WTC11 (cell line): ENCODE measurements at regions not wholly inside any gene's neighbourhood (a gene's known extent, or its start where the extent isn't known, plus 50 kb on each side); places are given as distances from the start of the nearest gene placed in this dataset.

Experiments used
- ATAC-seq: fragments of 200-7000 bp; cut with Tn5 transposase; 2 replicates; pipeline ENCODE4 v1.10.0; 2021; ENCODE audit warnings: mild to moderate bottlenecking, moderate library complexity
- CTCF ChIA-PET: fragments of 300-600 bp; sonication (Branson Sonifier 250); formaldehyde crosslinking; loops from one replicate; lab custom pipeline; 2021; ENCODE audit warnings: antibody characterized with exemption; lab: Charles Lee
- POLR2A ChIA-PET: fragments of 350-600 bp; sonication (Branson Sonifier 250); formaldehyde crosslinking; loops from one replicate; lab custom pipeline; 2021; ENCODE audit warnings: antibody characterized with exemption; lab: Charles Lee
- DNase-seq: peaks from one replicate; pipeline ENCODE4 v3.0.0; 2021; ENCODE audit warnings: low spot score
- H3K27ac Mint-ChIP-seq: 2 replicates; pipeline ENCODE4 v1.8.0; 2021; ENCODE audit warnings: mixed read lengths
- H3K27me3 Mint-ChIP-seq: 2 replicates; pipeline ENCODE4 v1.8.0; 2021; ENCODE audit warnings: low read depth, mild to moderate bottlenecking, moderate library complexity, mixed read lengths
- H3K36me3 Mint-ChIP-seq: 2 replicates; pipeline ENCODE4 v1.8.0; 2021; ENCODE audit warnings: mixed read lengths
- H3K4me1 Mint-ChIP-seq: 2 replicates; pipeline ENCODE4 v1.8.0; 2022; ENCODE audit warnings: mixed read lengths
- H3K4me3 Mint-ChIP-seq: 2 replicates; pipeline ENCODE4 v1.8.0; 2021; ENCODE audit warnings: mild to moderate bottlenecking, moderate library complexity, mixed read lengths
- H3K9me3 Mint-ChIP-seq: 2 replicates; pipeline ENCODE4 v1.8.0; 2021; ENCODE audit warnings: mixed read lengths
- AFF4 ChIP-seq: sonication (generic); formaldehyde crosslinking; IDR thresholded peaks from 2 replicates; pipeline ENCODE4 v1.8.1; 2023; ENCODE audit warnings: mild to moderate bottlenecking, missing genetic modification reagents, borderline replicate concordance
- CTCF ChIP-seq: fragments of 200-600 bp; IDR thresholded peaks from 2 replicates; pipeline ENCODE4 v1.8.0; 2022; ENCODE audit warnings: antibody characterized with exemption
- ESRRA ChIP-seq: sonication (generic); formaldehyde crosslinking; IDR thresholded peaks from 2 replicates; pipeline ENCODE4 v1.8.1; 2022; ENCODE audit warnings: mild to moderate bottlenecking, missing genetic modification reagents, borderline replicate concordance
- FOXJ3 ChIP-seq: sonication (generic); formaldehyde crosslinking; IDR thresholded peaks from 2 replicates; pipeline ENCODE4 v1.9.0; 2021; ENCODE audit warnings: missing genetic modification reagents, mild to moderate bottlenecking, borderline replicate concordance
- FOXP1 ChIP-seq: sonication (generic); formaldehyde crosslinking; IDR thresholded peaks from 2 replicates; pipeline ENCODE4 v1.8.0; 2022; ENCODE audit warnings: missing genetic modification reagents, mild to moderate bottlenecking, moderate library complexity, borderline replicate concordance
- FOXP4 ChIP-seq: sonication (generic); formaldehyde crosslinking; IDR thresholded peaks from 2 replicates; pipeline ENCODE4 v1.8.0; 2022; ENCODE audit warnings: mild to moderate bottlenecking, missing genetic modification reagents
- HMGXB4 ChIP-seq: sonication (generic); formaldehyde crosslinking; IDR thresholded peaks from 2 replicates; pipeline ENCODE4 v1.8.1; 2023; ENCODE audit warnings: mild to moderate bottlenecking, moderate library complexity, missing genetic modification reagents
- JUN ChIP-seq: sonication (generic); formaldehyde crosslinking; IDR thresholded peaks from 2 replicates; pipeline ENCODE4 v1.8.0; 2023; ENCODE audit warnings: mild to moderate bottlenecking, missing genetic modification reagents
- NFATC4 ChIP-seq: fragments of 250-450 bp; sonication (Bioruptor Pico); IDR thresholded peaks from 2 replicates; pipeline ENCODE4 v1.9.0; 2021; ENCODE audit warnings: mild to moderate bottlenecking
- NR2C2 ChIP-seq: sonication (generic); formaldehyde crosslinking; IDR thresholded peaks from 2 replicates; pipeline ENCODE4 v1.8.0; 2022; ENCODE audit warnings: mild to moderate bottlenecking, missing genetic modification reagents
- OVOL2 ChIP-seq: fragments of 250-450 bp; sonication (Bioruptor Pico); IDR thresholded peaks from 2 replicates; pipeline ENCODE4 v1.9.0; 2021; ENCODE audit warnings: mild to moderate bottlenecking, borderline replicate concordance
- RORB ChIP-seq: fragments of 250-450 bp; sonication (Bioruptor Pico); IDR thresholded peaks from 2 replicates; pipeline ENCODE4 v1.9.0; 2021; ENCODE audit warnings: mild to moderate bottlenecking
- STAT6 ChIP-seq: sonication (generic); formaldehyde crosslinking; conservative IDR thresholded peaks from 2 replicates; pipeline ENCODE4 v1.8.1; 2023; ENCODE audit warnings: mild to moderate bottlenecking, low read depth, missing genetic modification reagents, moderate library complexity
- TCF7 ChIP-seq: sonication (generic); formaldehyde crosslinking; IDR thresholded peaks from 2 replicates; pipeline ENCODE4 v1.8.0; 2022; ENCODE audit warnings: mild to moderate bottlenecking, low read depth, missing genetic modification reagents, moderate library complexity
- TEAD4 ChIP-seq: sonication (generic); formaldehyde crosslinking; IDR thresholded peaks from 2 replicates; pipeline ENCODE4 v1.8.0; 2022; ENCODE audit warnings: mild to moderate bottlenecking, missing genetic modification reagents
- USF1 ChIP-seq: sonication (generic); formaldehyde crosslinking; IDR thresholded peaks from 2 replicates; pipeline ENCODE4 v1.8.0; 2022; ENCODE audit warnings: mild to moderate bottlenecking, missing genetic modification reagents
- ZNF121 ChIP-seq: sonication (generic); formaldehyde crosslinking; IDR thresholded peaks from 2 replicates; pipeline ENCODE4 v1.8.0; 2023; ENCODE audit warnings: missing genetic modification reagents
- ZNF138 ChIP-seq: sonication (generic); formaldehyde crosslinking; conservative IDR thresholded peaks from 2 replicates; pipeline ENCODE4 v1.8.1; 2022; ENCODE audit warnings: mild to moderate bottlenecking, moderate library complexity, missing genetic modification reagents
- ZSCAN18 ChIP-seq: fragments of 250-450 bp; sonication (Bioruptor Pico); IDR thresholded peaks from 2 replicates; pipeline ENCODE4 v2.1.2; 2022; ENCODE audit warnings: mild to moderate bottlenecking, moderate library complexity

GRCh38 chr6:71209626-71210025 is 79.0 kb upstream of the OGFRL1 start (continued):
- TF ChIP-seq CTCF, result no peak
- no peak for TF ChIP-seq NFATC4
- TF ChIP-seq AFF4 (CRISPR knock-in tag), result no peak
- no peak for TF ChIP-seq ESRRA
- no peak for TF ChIP-seq NR2C2 (CRISPR knock-in tag)
- no peak for TF ChIP-seq FOXP1
- no peak for TF ChIP-seq STAT6

GRCh38 chr6:71211799-71212198 is 76.8 kb upstream of the OGFRL1 start:
- CTCF ChIA-PET, result no interaction called here
- Mint-ChIP-seq H3K36me3 (no peaks in the 10 kb centered on the region), H3K4me1 (no peaks in the 10 kb centered on the region), H3K4me3 (no peak overlapping the region), H3K9me3 (no peaks in the 10 kb centered on the region), H3K27me3 (no peaks in the 10 kb centered on the region), H3K27ac (no peak overlapping the region)
- ATAC-seq (no peak), DNase-seq (no peak)
- POLR2A ChIA-PET, result no interaction called here
- no peak for TF ChIP-seq FOXJ3
- TF ChIP-seq JUN (CRISPR knock-in tag), result no peak
- TF ChIP-seq FOXP4, result no peak
- TF ChIP-seq AFF4 (CRISPR knock-in tag), result no peak
- TF ChIP-seq ZNF138 (CRISPR knock-in tag), result no peak
- TF ChIP-seq HMGXB4 (CRISPR knock-in tag), result no peak
- TF ChIP-seq TCF7 (CRISPR knock-in tag), result no peak
- no peak for TF ChIP-seq USF1 (CRISPR knock-in tag)
- TF ChIP-seq ZSCAN18 (CRISPR knock-in tag), result no peak
- no peak for TF ChIP-seq ZNF121 (CRISPR knock-in tag)
- TF ChIP-seq RORB (CRISPR knock-in tag), result no peak
- TF ChIP-seq TEAD4 (CRISPR knock-in tag), result no peak
- no peak for TF ChIP-seq OVOL2
